Gastrocnemius medialis (tissue), 4 donors: ENCODE measurements at regions not wholly inside any gene's neighbourhood (a gene's known extent, or its start where the extent isn't known, plus 50 kb on each side); places are given as distances from the start of the nearest gene placed in this dataset.

ENCODE experiments used
- CTCF ChIP-seq, 5 experiments: fragments of 450-650 bp in 3 of 5; fragments of 200-600 bp in 2 of 5; sonication (generic) in 2 of 5; IDR thresholded peaks in 4 of 5; conservative IDR thresholded peaks in 1 of 5; 1 replicate in 4 of 5; 2 replicates in 1 of 5; pipeline ENCODE4 v1.5.1; 2016 to 2019; ENCODE audit warnings: antibody characterized with exemption in 5 of 5, mild to moderate bottlenecking in 3 of 5, moderate library complexity in 3 of 5
- POLR2A ChIP-seq, 2 donors: fragments of 450-650 bp; IDR thresholded peaks; one replicate each; pipeline ENCODE4 v1.6.1; 2017; ENCODE audit warnings: antibody characterized with exemption in 2 of 2, mild to moderate bottlenecking in 2 of 2, moderate library complexity in 2 of 2

- TF ChIP-seq CTCF (IDR thresholded peaks at IDR 0.05 in 4 of 5, conservative IDR thresholded peaks at IDR 0.05 in 1 of 5) (no peak), POLR2A (IDR thresholded peaks at IDR 0.05) (no peak)
Measured at GRCh38 chr9:13361076-13361475, 81.6 kb upstream of the MPDZ start.
